SHP77 treated with DMSO at 0.1 percent for 48 hours (cell line): ENCODE measurements at regions not wholly inside any gene's neighbourhood (a gene's known extent, or its start where the extent isn't known, plus 50 kb on each side); places are given as distances from the start of the nearest gene placed in this dataset.

Experiments
- DNase-seq: peaks from one replicate; lab custom pipeline; 2025; lab: John Stamatoyannopoulos, UW

- no peak for DNase-seq
Observed at GRCh38 chr13:88866195-88866594, 1195.0 kb downstream of the SLITRK5 start.

GRCh38 chr13:88883741-88884140 is 1212.6 kb downstream of the SLITRK5 start:
- no peak for DNase-seq

- no peak for DNase-seq
Observed at GRCh38 chr13:88887045-88887662, 1216.0 kb downstream of the SLITRK5 start.

- DNase-seq = no peak
Observed at GRCh38 chr13:88895261-88895941, 1224.2 kb downstream of the SLITRK5 start.

- DNase-seq = no peak
Observed at GRCh38 chr13:88896466-88896865, 1225.3 kb downstream of the SLITRK5 start.

- DNase-seq = peak; percentile 99
Observed at GRCh38 chr13:88908961-88909441, 1237.8 kb downstream of the SLITRK5 start.

- no peak for DNase-seq
Observed at GRCh38 chr13:88919970-88920628, 1248.9 kb downstream of the SLITRK5 start.

GRCh38 chr13:88925954-88926353 is 1254.8 kb downstream of the SLITRK5 start:
- DNase-seq = no peak

- no peak for DNase-seq
Observed at GRCh38 chr13:88926890-88927502, 1255.8 kb downstream of the SLITRK5 start.

GRCh38 chr13:88932950-88933349 is 1261.8 kb downstream of the SLITRK5 start:
- DNase-seq = peak; percentile 89

- peak; percentile 69 for DNase-seq
Observed at GRCh38 chr13:88937384-88937783, 1266.2 kb downstream of the SLITRK5 start.

GRCh38 chr13:88945793-88946192 is 1274.6 kb downstream of the SLITRK5 start:
- DNase-seq = no peak

- DNase-seq = no peak
Observed at GRCh38 chr13:88948501-88948900, 1277.3 kb downstream of the SLITRK5 start.

- no peak for DNase-seq
Observed at GRCh38 chr13:88958821-88959220, 1287.7 kb downstream of the SLITRK5 start.

GRCh38 chr13:88976466-88976865 is 1305.3 kb downstream of the SLITRK5 start:
- no peak for DNase-seq

GRCh38 chr13:88978607-88979006 is 1307.4 kb downstream of the SLITRK5 start:
- no peak for DNase-seq

GRCh38 chr13:88979465-88980175 is 1308.4 kb downstream of the SLITRK5 start:
- DNase-seq = no peak

- no peak for DNase-seq
Observed at GRCh38 chr13:89003656-89004055, 1332.5 kb downstream of the SLITRK5 start.

GRCh38 chr13:89011615-89012014 is 1340.4 kb downstream of the SLITRK5 start:
- DNase-seq = no peak

- no peak for DNase-seq
Observed at GRCh38 chr13:89027694-89028306, 1356.6 kb downstream of the SLITRK5 start.

- no peak for DNase-seq
Observed at GRCh38 chr13:89029062-89029461, 1357.9 kb downstream of the SLITRK5 start.

GRCh38 chr13:89034015-89034414 is 1362.8 kb downstream of the SLITRK5 start:
- no peak for DNase-seq
